GM10266 (cell line): ENCODE measurements at regions not wholly inside any gene's neighbourhood (a gene's known extent, or its start where the extent isn't known, plus 50 kb on each side); places are given as distances from the start of the nearest gene placed in this dataset.

ENCODE experiments used
- DNase-seq: peaks from one replicate; pipeline ENCODE4 v3.0.0; 2012; ENCODE audit errors: extremely low spot score
- CTCF ChIP-seq: IDR thresholded peaks from 2 replicates; pipeline ENCODE4 v1.5.1; 2012; ENCODE audit warnings: mild to moderate bottlenecking, low read depth; ENCODE audit not compliant: control insufficient read depth, insufficient read depth; ENCODE audit errors: missing control alignments

GRCh38 chr2:129712676-129712985 lies 266.8 kb upstream of the RAB6C start:
- DNase-seq, result no peak
- no peak for TF ChIP-seq CTCF

- DNase-seq, result no peak
- no peak for TF ChIP-seq CTCF
Observed at GRCh38 chr2:129713337-129713736, 266.1 kb upstream of the RAB6C start.

GRCh38 chr2:129716781-129717559 lies 262.5 kb upstream of the RAB6C start:
- no peak for DNase-seq
- TF ChIP-seq CTCF, result no peak

GRCh38 chr2:129717560-129718130 lies 261.8 kb upstream of the RAB6C start:
- no peak for DNase-seq
- TF ChIP-seq CTCF, result no peak

GRCh38 chr2:129719335-129719734 lies 260.1 kb upstream of the RAB6C start:
- no peak for DNase-seq
- TF ChIP-seq CTCF, result no peak

GRCh38 chr2:129720360-129720759 lies 259.1 kb upstream of the RAB6C start:
- TF ChIP-seq CTCF, result no peak
- DNase-seq, result no peak

GRCh38 chr2:129720761-129721160 lies 258.7 kb upstream of the RAB6C start:
- no peak for DNase-seq
- no peak for TF ChIP-seq CTCF
